SK-N-DZ (cell line): ENCODE measurements at regions not wholly inside any gene's neighbourhood (a gene's known extent, or its start where the extent isn't known, plus 50 kb on each side); places are given as distances from the start of the nearest gene placed in this dataset.
"Not testable (repeated sequence)": the region's sequence is repeated elsewhere in the genome, so short reads cannot be mapped to it uniquely, and the experiment has no call there.

ENCODE experiments used
- DNase-seq: peaks from one replicate; pipeline ENCODE4 v3.0.0-alpha.2; 2015; ENCODE audit warnings: low spot score

- no peak for DNase-seq
Observed at GRCh38 chr2:118616432-118616831, 231.0 kb downstream of the EN1 start.

GRCh38 chr2:118614841-118615271 lies 232.6 kb downstream of the EN1 start:
- no peak for DNase-seq

- DNase-seq = no peak
Observed at GRCh38 chr2:118613737-118614136, 233.7 kb downstream of the EN1 start.

- no peak for DNase-seq
Observed at GRCh38 chr2:118611691-118612090, 235.8 kb downstream of the EN1 start.

- DNase-seq = no peak
Observed at GRCh38 chr2:118609138-118609537, 238.3 kb downstream of the EN1 start.

- DNase-seq = no peak
Observed at GRCh38 chr2:118607641-118608040, 239.8 kb downstream of the EN1 start.

GRCh38 chr2:118604811-118605210 lies 242.6 kb downstream of the EN1 start:
- no peak for DNase-seq

- no peak for DNase-seq
Observed at GRCh38 chr2:118604371-118604770, 243.1 kb downstream of the EN1 start.

GRCh38 chr2:118599141-118599540 lies 248.3 kb downstream of the EN1 start:
- DNase-seq = no peak

GRCh38 chr2:118596620-118597019 lies 250.8 kb downstream of the EN1 start:
- DNase-seq = no peak

GRCh38 chr2:118593257-118593656 lies 254.2 kb downstream of the EN1 start:
- no peak for DNase-seq

GRCh38 chr2:118591223-118591622 lies 256.2 kb downstream of the EN1 start:
- DNase-seq = no peak

- DNase-seq = no peak
Observed at GRCh38 chr2:118589721-118590120, 257.7 kb downstream of the EN1 start.

GRCh38 chr2:118588850-118589249 lies 258.6 kb downstream of the EN1 start:
- no peak for DNase-seq

GRCh38 chr2:118586312-118586711 lies 261.1 kb downstream of the EN1 start:
- no peak for DNase-seq

GRCh38 chr2:118584877-118585276 lies 262.6 kb downstream of the EN1 start:
- no peak for DNase-seq

- DNase-seq = no peak
Observed at GRCh38 chr2:118584062-118584749, 263.2 kb downstream of the EN1 start.

GRCh38 chr2:118582058-118582457 lies 265.4 kb downstream of the EN1 start:
- DNase-seq = no peak

GRCh38 chr2:118580651-118581050 lies 266.8 kb downstream of the EN1 start:
- DNase-seq = no peak

GRCh38 chr2:118580107-118580506 lies 267.3 kb downstream of the EN1 start:
- DNase-seq = no peak

- DNase-seq = no peak
Observed at GRCh38 chr2:118577202-118577601, 270.2 kb downstream of the EN1 start.

- no peak for DNase-seq
Observed at GRCh38 chr2:118576109-118576855, 271.2 kb downstream of the EN1 start.

- not testable (repeated sequence) for DNase-seq
Observed at GRCh38 chr2:118572380-118572779, 275.1 kb downstream of the EN1 start.
